ENCODE measurements at regions not wholly inside any gene's neighbourhood (a gene's known extent, or its start where the extent isn't known, plus 50 kb on each side); places are given as distances from the start of the nearest gene placed in this dataset.

DNA sequence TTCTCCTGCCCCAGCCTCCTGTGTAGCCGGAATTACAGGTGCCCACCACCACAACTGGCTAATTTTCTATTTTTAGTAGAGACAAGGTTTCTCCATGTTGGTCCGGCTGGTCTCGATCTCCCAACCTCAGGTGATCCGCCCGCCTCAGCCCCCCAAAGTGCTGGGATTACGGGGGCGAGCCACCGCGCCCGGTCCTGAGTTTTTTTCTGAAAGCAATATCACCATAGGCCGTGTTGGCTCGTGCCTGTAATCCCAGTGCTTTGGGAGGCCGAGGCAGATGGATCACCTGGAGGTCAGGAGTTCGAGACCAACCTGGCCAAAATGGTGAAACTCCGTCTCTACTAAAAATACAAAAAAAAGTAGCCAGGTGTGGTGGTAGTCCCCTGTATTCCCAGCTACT lies 136.3 kb upstream of the TECRL start:
- DNase-seq, result no peak

- peak; percentile 49 for DNase-seq
Observed at GRCh38 chr4:64539234-64539849, 130.1 kb upstream of the TECRL start.

- no peak for DNase-seq
Observed at GRCh38 chr4:64538219-64538618, 129.0 kb upstream of the TECRL start.

- no peak for DNase-seq
Observed at GRCh38 chr4:64533637-64534036, 124.4 kb upstream of the TECRL start.

GRCh38 chr4:64533159-64533558 lies 123.9 kb upstream of the TECRL start:
- no peak for DNase-seq

- DNase-seq, result no peak
Observed at GRCh38 chr4:64520421-64520820, 111.2 kb upstream of the TECRL start.

- no peak for DNase-seq
Observed at GRCh38 chr4:64518600-64518999, 109.3 kb upstream of the TECRL start.

- DNase-seq, result no peak
Observed at GRCh38 chr4:64516176-64516575, 106.9 kb upstream of the TECRL start.

DNA sequence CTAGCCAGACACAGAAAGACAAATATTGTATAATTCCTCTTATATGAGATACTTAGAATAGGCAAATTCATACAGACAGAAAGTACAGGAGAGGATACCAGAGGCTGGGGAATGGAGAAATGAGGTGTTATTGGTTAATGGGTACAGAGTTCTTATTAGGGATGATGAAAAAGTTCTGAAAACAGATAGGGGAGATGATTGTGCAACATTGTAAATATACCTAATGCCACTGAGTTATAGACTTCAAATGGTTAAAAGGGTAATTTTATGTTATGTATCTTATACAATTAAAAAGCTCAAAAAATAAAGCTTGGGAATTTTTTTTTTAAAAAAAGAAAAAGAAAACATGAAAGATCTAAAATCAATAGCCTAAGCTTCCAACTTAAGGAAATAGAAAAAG lies 98.8 kb upstream of the TECRL start:
- no peak for DNase-seq

- no peak for DNase-seq
Observed at GRCh38 chr4:64503945-64504675, 94.9 kb upstream of the TECRL start.

DNA sequence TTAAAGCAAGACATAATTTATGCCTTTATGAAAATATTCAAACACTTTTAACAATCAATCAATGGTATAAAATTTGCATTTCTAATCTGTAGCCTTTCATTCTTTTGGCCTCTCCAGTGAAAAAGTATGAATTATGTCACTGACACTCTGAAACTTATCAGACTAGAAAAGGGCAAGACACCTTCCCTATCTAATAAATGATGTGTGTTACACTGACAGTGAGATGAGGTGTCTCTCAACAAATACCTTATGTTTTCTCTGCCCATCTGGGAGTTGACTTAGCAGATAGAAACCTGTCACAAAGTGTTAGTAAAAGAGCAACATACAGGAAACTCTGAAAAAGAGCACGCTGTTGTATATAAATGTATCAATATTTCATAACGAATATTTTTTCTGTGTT lies 94.2 kb upstream of the TECRL start:
- no peak for DNase-seq

DNA sequence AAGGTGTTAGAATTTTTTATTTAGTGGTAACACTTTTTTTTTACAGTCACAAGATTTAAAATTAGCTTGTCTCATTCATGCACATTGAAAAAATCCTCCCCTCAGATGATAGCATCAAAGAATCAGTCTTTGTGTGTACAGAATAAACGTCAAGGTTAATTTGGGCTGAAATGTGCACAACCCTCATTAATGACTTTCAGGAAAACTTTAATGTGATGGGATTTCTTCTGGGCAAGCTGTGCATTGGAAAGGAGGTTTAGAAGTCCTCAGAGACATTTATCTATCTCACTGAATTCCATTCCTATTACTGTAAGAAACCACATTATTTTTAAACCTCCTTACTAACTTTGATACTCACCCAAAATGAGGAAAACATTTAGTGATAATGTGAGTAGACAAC lies 88.2 kb upstream of the TECRL start:
- no peak for DNase-seq

DNA sequence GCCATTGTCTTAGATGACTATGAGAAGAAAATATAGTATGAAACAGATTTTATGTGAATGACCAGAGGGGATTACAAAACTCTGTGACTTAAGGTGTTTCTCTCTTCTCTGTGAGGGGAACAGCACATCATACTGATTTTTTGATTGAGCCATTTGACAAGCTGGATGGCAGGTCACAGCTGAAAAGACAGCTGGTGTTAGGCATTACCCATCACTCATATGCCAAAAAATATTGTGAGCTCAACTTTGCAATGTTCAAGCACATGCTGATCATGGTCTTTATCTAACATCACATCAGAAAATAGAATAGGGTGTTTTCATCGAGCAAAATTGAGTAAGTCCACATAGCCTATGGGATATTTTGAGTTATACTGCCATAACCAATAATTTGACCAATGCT lies 86.7 kb upstream of the TECRL start:
- no peak for DNase-seq

GRCh38 chr4:64489628-64490027 lies 80.4 kb upstream of the TECRL start:
- DNase-seq, result no peak

GRCh38 chr4:64479338-64479737 lies 70.1 kb upstream of the TECRL start:
- DNase-seq, result no peak

GRCh38 chr4:64477127-64477526 lies 67.9 kb upstream of the TECRL start:
- DNase-seq, result no peak

GRCh38 chr4:64465263-64465662 lies 56.0 kb upstream of the TECRL start:
- no peak for DNase-seq

- no peak for DNase-seq
Observed at GRCh38 chr4:64464581-64464980, 55.3 kb upstream of the TECRL start.
